ENCODE measurements at regions not wholly inside any gene's neighbourhood (a gene's known extent, or its start where the extent isn't known, plus 50 kb on each side); places are given as distances from the start of the nearest gene placed in this dataset.

DNA sequence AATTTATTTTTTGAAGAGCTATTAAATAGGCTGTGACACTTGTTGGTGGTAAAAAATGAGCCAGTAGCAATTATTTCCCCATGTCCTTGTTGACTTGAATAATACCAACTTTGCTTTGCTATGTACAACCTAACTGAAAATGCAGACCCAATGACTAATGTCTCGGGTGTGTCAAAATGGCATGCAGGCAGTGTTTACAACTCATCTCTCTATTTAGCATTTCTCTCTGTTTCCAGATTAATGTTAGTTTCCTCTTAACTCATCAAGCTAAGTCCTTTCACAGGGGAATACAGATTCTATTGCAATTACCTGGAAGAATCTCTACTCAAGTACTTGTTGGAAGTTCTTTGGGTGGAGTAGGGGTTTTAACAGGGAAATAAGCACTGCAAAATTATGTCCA, 504.4 kb downstream of the BCKDHB start:
- TF ChIP-seq EZH2 (IDR thresholded peaks at IDR 0.05; ENCODE audit: insufficient read depth, poor library complexity, severe bottlenecking) (no peak), EZH2phosphoT487 (IDR thresholded peaks at IDR 0.05; ENCODE audit: insufficient read depth, low read depth) (no peak)

Measured in GM23248 (cell line).